HG03442 (cell line): ENCODE measurements at regions not wholly inside any gene's neighbourhood (a gene's known extent, or its start where the extent isn't known, plus 50 kb on each side); places are given as distances from the start of the nearest gene placed in this dataset.
"Not testable (repeated sequence)": the region's sequence is repeated elsewhere in the genome, so short reads cannot be mapped to it uniquely, and the experiment has no call there.

ENCODE experiments used
- ATAC-seq: cut with Tn5 transposase; IDR thresholded peaks from one replicate; pipeline ENCODE4 v1.9.1; 2021; ENCODE audit warnings: mild to moderate bottlenecking, moderate library complexity; ENCODE audit not compliant: unreplicated experiment

- ATAC-seq, result not testable (repeated sequence)
Observed at GRCh38 chr6:120931520-120932180, 402.6 kb downstream of the TBC1D32 start.

GRCh38 chr6:120930500-120930899 is 403.8 kb downstream of the TBC1D32 start:
- ATAC-seq, result not testable (repeated sequence)

- no peak for ATAC-seq
Observed at GRCh38 chr6:120924214-120924613, 410.1 kb downstream of the TBC1D32 start.

- no peak for ATAC-seq
Observed at GRCh38 chr6:120918137-120918536, 416.1 kb downstream of the TBC1D32 start.

GRCh38 chr6:120916844-120917243 is 417.4 kb downstream of the TBC1D32 start:
- no peak for ATAC-seq

- ATAC-seq, result no peak
Observed at GRCh38 chr6:120913486-120913885, 420.8 kb downstream of the TBC1D32 start.

- no peak for ATAC-seq
Observed at GRCh38 chr6:120908767-120909166, 425.5 kb downstream of the TBC1D32 start.

- no peak for ATAC-seq
Observed at GRCh38 chr6:120903836-120904235, 430.4 kb downstream of the TBC1D32 start.

- no peak for ATAC-seq
Observed at GRCh38 chr6:120899932-120900331, 434.3 kb downstream of the TBC1D32 start.

GRCh38 chr6:120894077-120894476 is 440.2 kb downstream of the TBC1D32 start:
- no peak for ATAC-seq

GRCh38 chr6:120876931-120877330 is 457.3 kb downstream of the TBC1D32 start:
- ATAC-seq, result no peak

- peak; percentile 41 for ATAC-seq
Observed at GRCh38 chr6:120876424-120876823, 457.9 kb downstream of the TBC1D32 start.

- no peak for ATAC-seq
Observed at GRCh38 chr6:120875900-120876299, 458.4 kb downstream of the TBC1D32 start.

- no peak for ATAC-seq
Observed at GRCh38 chr6:120874422-120874821, 459.9 kb downstream of the TBC1D32 start.

- no peak for ATAC-seq
Observed at GRCh38 chr6:120873125-120873865, 461.0 kb downstream of the TBC1D32 start.

GRCh38 chr6:120872262-120872578 is 462.1 kb downstream of the TBC1D32 start:
- ATAC-seq, result no peak

GRCh38 chr6:120871416-120872261 is 462.6 kb downstream of the TBC1D32 start:
- ATAC-seq, result no peak

- ATAC-seq, result no peak
Observed at GRCh38 chr6:120869397-120869796, 464.9 kb downstream of the TBC1D32 start.

GRCh38 chr6:120857422-120857821 is 476.9 kb downstream of the TBC1D32 start:
- ATAC-seq, result no peak

- ATAC-seq, result no peak
Observed at GRCh38 chr6:120854583-120854982, 479.7 kb downstream of the TBC1D32 start.

GRCh38 chr6:120853489-120853888 is 480.8 kb downstream of the TBC1D32 start:
- no peak for ATAC-seq
